DMS79 (cell line): ENCODE measurements at regions not wholly inside any gene's neighbourhood (a gene's known extent, or its start where the extent isn't known, plus 50 kb on each side); places are given as distances from the start of the nearest gene placed in this dataset.
A peak's percentile ranks its signal among the peaks of the same experiment; 100 is the strongest.

Experiments
- DNase-seq: peaks from one replicate; lab custom pipeline; 2025; lab: John Stamatoyannopoulos, UW

DNA sequence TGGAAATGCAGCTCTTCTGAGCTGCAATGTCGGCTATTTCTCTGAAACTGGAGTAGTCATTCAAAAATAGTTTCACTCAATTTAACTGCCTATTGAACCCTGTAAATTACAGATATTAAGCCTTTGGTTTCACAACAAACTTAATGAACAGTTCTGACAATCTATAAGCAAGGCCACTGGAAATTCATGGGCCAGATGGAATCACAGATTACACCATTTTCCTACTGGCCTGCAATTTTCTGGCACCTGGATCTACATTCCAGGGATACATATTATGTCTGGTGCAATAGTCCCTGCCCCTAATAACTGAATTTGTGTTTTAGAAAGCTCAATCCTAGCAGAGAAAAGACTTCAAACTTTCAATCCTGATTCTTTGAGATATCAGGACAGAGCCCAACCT, 551.7 kb downstream of the RNF144A start:
- DNase-seq, result no peak

DNA sequence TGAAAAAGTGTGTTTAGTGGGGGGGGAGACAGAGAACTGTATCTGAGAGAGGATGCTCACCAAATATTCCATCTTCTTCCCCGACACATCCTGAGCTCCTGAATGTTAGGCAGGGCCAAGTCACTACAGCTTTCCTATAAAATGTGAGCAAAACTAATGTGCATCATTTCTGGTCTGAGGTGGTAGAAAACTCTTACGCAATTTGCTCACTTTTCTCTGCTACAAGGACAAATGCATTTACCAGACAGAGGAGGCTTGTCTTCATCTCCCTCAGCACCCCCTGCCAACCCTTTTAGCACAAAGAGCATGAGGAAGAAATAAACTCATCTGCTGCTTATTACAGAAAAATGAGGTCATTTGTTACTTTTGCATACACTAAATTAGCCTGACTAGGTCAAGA, 554.0 kb downstream of the RNF144A start:
- no peak for DNase-seq

DNA sequence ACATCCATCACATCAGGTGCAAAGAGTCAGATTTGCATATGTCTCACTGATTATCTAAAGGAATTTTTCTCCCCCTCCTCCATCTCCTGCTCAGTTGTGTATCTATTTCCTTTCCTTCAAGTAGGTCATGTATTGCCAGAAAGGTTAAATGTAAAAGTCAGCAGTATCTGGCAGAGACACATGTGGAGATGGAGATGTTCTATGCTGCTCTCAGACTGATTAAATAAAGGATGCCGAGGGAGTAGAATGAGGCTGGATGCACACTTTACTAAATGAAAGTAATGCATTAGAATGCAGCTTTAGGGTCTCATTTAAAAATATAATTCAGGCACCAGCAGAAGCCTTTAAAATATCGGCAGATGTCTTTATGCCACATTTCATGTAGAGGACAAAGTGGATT, 555.3 kb downstream of the RNF144A start:
- no peak for DNase-seq

DNA sequence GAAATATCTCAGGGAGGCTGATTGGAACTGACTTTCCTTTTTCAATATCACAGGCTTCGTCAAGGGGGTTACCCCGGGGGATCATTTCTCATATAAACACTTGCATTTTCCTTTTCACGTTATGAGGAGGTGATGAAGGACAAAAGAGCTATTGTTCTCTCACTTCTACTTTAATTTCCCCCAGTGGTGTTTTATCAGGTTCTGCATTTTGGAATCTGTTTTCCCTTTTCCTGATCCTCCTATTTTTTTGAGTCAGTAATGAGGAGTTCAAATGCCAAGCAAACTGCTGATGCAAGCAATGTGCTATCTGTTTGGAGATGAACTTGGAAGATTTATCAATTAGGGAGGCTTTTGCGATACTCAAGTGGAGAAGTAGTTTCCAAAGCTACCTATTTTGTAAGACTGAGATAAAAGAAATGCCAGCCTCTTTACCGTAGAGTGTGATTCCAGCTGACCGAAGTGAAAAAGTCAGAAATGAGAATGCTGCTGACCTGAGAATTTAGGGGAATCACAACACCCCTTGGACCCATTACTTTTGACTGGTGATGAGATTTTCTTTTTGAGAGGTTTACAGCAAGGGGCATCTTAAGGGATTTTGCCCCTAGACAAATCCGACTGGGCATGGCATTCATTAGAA, 556.0 kb downstream of the RNF144A start:
- no peak for DNase-seq

DNA sequence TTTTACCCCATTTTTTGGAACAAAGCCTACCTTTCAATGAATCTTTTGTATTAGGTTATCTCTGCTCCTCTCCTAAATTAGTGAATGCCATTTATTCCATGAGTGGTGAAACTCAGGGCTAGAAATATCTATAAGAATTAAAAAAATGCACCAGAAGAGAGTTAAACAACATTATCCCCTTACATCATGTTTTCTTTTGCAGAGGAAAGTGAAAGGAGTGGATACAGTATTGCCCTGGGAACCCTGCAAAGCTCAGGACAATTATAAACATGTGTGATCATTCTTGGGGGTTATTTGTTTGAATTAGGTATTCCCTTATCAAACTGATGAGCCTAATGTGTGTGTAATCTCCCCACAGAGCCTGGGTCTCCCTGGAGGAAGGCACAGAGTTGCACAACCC, 559.2 kb downstream of the RNF144A start:
- no peak for DNase-seq

DNA sequence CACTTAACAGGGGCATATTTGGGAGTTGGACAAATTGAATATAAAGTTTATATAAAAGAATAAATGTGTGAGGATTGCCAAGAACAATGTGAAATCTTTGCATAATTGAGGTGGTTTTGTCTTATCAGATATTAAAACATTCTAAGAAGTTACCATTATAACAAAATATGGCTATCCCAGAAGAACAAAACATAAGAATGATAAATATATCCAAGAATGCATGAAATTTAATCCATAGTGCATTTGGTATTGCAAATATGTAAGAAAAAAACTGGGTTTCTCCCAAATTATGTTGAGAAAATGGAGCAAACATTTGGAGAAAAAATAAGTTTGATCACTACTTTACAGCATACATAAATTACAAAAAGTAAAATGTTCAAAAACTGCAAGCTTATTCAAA, 562.4 kb downstream of the RNF144A start:
- no peak for DNase-seq

DNA sequence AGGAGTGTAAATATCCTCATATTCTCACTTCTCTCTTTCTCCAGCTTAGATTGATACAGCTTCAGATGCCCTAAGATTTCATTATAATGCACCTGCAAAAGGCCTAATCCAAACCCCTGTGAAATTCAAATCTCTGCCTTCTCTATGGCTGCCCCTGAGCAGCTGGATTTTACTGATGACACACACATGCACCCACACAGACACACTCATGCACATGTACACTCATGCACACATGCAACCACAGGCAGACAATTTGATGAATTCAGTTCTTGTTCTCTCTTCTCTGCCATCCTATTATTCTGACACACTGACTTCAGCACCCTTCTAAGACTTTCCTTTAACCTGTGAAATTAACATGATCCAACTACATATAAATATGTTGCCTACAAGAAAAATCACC, 563.2 kb downstream of the RNF144A start:
- DNase-seq, result no peak

DNA sequence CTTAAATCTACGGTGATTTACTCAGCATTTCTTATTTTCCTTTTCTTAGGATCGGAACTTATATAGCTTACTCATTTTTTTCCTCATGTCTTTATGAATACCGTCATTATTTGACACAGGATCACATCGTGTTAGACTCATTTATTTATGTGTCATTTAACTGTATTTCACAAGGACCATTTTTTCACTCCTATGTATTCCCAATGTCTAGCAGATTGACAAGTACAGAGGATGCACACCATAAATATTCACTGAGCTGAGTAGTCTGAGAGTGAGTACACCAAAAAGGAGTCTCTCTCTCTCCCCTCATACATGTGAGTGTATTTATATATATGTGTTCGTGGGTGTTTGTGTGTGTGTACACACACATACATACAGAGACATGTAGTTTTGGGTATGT, 573.5 kb downstream of the RNF144A start:
- no peak for DNase-seq

DNA sequence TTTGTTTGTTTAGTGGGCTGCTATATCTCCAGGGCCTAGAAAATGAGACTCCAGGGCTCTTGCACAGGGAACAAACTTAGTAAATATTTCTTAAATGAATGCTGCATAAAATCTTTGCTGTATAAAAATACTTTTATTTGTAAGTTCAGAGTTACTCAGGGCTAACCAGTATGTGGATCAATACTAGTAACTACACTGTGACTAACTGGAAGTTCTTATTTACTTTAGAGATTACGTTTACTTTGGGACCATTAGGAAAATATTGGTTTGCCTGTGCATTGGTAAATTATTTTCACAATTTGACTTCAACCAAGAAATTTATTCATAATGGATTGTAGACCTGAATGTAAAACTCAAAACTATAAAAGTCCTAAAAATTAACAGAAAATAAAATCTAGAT, 575.5 kb downstream of the RNF144A start:
- DNase-seq, result no peak

DNA sequence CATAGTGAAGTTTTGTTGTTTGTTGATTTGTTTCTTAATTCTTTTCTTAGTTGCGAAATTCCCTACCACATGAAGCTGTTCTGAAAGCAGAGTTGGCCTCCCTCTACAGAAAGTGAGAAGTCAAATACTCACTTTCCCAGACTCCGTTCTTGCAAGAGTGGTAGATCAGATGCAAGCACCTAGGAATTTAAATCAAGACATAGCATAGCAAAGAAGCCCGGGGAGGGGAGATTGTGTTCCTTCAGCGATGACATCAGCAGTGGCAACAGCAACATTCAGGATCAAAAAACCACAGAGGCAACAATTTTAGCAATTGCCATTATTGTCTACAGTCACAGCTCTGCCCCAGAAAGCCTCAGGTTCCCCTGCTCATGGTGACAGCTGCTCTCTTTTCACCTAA, 580.0 kb downstream of the RNF144A start:
- no peak for DNase-seq

DNA sequence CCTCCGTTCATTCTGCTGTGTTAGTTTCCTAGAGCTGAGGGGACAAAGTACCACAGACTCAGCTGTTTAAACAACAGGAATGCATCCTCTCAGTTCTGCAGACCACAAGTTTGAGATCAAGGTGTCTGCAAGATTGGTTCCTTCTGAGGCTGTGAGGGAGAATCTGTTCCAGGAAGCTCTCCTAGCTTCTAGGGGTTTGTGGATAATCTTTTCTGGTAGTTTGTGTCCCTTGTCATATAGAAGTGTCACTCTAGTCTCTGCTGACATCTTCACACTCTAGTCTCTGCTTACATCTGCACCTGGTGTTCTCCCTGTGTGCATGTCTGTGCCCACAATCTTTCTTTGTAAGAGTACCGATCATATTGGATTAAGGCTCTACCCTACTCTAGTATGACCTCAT, 581.8 kb downstream of the RNF144A start:
- no peak for DNase-seq

DNA sequence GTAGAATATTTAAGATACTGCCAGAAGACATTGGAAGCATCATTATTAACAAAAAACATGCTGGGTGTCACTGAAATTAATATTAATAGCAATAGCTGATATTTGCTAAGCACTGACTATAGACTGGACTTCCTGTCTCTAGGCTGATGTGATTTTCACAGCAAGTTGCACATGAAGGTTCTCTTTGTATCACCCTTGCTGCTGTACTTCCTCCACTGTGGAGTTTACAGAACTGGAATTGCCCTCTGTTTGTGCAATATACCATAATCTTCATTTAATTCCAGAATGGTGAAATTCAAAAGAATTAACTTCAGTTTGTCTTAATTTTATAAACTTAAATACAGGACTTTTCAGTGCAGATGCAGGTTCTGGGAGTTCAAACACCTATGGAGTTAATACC, 585.1 kb downstream of the RNF144A start:
- no peak for DNase-seq

DNA sequence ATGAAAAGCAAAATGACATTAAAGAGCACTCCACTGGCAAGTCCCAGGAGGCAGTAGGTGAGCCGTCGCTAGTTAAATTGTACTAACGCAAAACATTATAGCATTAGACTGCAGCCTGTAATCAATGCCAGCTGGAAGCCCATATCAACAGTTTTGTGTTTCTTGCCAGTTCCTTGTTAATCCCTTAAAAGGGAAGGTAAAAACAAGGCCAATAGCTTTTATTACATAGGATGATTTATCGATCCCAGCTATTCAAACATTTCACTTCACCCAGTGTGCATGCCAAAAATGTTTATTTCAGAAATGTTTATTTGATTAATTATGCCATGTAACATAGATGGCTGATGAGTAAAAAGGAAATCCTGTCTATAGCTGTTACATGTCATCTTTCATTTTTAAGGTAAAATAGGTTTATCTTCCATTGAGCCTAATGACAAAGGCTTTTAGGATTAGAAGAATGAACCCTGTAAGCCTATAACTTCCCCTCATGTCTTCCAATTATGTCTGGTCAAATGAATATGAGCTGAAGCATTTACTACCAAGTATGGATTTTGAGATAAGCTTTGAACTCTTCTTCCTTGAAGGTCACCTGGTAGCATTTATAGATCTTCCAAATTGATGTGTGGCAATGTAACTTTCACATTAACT, 591.2 kb downstream of the RNF144A start:
- peak; percentile 31 for DNase-seq

DNA sequence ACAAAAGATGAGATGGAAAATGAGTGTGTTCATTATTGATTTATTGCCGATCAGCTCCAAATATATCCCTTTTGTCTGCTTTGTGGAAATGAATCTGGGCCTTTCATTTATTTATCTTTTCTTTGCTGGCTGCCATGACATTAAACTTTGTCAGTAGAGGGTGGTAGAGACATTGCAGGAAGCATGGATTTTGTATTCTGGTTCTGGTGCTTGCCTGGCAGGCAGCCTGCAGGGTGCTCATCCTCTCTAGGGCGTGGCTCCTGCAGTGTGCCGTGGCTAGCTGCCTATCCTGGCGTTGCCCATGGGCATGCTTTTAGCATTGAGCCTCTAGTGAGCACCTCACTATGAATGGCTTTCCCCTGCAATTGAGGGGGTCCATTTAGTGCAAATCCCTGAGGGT, 593.1 kb downstream of the RNF144A start:
- DNase-seq, result no peak

DNA sequence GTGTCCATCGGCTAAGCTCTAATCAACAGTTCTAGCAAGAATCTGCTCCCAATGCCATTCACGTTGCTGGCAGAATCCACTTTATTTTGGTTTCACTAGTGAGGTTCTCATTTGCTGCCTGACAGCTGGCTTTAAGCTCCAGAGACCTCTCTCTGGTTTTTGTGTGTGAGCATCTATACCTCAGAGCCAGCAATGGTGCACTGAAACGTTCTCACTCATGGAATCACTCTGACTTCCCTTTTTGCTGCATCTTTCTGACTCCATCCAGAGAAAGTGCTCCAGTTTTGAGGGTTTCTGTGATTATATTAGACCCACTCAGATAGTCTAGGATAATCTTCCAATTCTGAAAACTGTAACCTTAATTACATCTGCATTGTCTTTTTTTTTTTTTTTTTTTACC, 596.6 kb downstream of the RNF144A start:
- DNase-seq, result no peak

DNA sequence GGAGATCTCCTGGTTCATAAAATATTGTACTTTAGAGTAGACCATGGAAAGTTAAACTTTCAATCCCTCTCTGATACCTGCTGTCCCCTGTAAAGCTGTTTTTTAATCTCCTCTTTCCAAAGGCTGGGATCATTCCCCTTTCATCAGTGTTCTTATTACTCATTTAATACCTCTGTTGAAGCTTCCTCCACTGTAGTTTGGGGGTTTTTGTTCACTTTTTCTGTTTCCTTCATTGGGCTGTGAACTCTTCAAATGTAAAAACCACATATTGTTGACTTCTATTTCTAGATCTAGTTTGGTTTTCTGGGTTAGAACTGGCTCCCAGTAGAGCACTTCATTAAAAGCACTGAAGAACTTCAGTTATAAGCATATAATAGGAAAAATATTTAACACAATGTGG, 598.1 kb downstream of the RNF144A start:
- DNase-seq, result no peak

DNA sequence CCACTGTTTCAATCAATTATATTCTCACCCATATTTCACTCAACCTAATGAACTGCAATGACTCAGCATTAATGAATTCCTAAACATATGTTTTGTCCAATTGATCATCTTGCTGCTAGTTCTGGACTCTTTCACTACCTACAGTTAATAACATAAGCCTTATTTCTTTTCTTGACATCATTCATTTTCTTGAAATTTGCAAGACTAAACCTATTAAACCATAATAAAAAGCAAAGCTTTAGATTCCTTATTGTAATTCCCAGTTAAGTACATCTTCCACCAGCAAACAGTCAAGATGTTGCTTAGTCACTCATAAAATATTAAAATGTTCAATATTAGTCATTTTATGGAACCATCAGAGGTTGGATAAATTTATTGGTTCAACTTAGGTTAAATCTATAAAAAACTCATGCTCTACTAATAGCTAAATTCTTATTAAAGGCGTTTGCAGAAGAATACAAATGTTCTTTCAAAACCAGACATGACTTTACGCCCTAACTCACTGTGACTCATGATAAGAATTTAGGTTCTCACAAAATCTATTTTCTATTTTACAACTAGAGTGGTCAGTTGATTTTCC, 599.4 kb downstream of the RNF144A start:
- DNase-seq, result no peak

DNA sequence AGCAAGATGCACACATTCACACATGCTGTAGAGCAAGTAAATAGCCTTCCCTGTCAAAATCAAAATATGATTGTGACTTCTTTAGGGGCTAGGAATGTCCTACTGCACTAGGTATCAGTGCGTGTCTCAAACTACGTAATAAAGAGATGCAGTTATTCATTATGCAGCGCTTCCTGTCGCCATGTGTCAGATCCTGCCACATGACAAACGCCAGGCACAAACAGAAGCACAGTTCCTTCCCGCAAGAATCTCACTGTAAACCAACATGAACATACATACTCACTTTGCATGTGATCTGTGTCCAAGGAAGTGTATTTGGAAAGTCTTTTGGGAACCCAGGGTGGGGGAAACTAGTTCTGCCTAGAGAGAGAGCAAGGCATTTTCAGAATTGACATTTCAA, 599.9 kb downstream of the RNF144A start:
- DNase-seq, result no peak

DNA sequence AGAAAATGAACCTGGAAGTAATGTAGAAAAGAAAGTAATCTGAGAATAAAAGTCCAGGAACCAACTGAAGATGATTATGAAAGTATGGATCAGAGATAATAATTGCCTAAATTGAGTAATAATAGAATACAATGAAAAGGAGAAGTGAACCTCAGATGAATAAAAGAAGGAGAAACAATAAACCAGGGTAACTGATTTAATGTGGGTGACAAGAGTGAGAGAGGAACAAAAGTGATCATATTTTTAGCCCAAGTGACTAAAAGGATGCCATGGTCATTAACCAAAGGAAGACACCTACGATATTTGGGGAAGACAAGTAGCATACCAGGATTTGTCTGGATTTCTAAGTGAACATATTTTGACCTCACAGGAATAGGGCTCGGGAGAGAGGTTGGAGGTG, 600.6 kb downstream of the RNF144A start:
- no peak for DNase-seq

DNA sequence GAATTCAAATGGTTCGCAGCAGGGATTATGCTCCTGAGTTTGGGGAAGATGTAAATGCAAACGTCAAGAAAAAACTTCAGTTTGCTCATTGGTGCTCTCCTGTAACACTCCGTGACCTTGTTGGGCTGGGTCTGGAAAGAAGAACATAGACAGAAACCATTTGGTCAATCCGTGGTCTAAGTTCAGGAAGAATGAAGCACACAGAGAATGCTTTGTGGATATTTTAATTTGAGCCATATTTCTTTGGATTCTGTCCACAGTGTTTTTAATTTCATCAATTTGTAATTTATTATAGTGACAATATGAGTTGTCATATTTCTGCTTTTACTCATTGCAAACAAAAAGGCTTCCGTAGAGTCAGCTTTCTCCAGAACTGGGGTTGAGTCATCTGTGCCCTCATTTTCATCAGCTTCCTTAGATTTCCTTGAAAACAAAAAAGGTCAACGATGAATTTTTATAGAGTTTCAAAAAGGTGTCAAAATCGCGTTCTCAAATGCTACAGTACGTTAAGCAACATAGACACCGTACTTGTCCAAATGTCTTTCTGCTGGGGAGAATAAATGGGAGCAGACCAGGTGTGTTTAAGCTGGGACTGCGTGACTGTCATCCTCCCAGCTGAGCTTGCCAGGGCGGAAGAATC, 606.4 kb downstream of the RNF144A start:
- DNase-seq, result no peak

DNA sequence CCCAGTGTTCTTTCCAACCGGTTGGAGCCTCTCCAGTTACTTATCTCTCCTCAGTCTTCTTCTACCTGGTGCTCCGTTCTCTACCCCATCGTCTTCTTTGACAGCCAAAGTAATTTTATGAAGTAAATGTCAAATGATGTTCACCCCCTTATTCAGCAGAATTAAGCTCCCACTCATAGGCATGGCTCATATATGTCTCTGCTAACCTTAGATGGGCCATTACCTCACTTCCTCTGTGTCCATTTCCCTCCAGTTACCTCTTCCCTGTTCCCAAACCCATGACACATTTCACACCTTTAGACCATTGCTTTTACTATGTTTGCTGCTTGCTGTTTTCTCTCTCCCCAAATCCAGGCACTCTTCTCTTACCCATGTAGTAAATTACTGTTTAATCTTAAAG, 607.0 kb downstream of the RNF144A start:
- DNase-seq, result no peak

DNA sequence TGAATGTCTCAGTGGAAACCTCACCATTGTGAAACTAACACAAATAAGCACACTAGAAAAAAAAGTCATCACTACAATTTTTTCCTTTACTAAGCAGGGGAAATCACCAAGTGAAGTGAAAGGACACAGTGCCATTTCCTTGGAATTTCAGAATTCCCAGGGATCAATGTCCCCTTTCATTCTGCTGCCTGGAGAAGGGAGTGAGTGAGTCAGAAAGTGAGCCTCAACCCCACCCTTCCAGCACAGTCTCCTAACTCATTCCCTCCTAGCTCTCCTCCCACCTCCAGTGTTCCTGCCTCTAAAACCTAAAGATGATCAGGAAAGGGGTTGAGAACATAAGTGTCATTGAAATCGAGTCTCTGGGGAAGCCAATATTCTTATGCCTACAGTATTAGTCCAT, 608.5 kb downstream of the RNF144A start:
- DNase-seq, result no peak

DNA sequence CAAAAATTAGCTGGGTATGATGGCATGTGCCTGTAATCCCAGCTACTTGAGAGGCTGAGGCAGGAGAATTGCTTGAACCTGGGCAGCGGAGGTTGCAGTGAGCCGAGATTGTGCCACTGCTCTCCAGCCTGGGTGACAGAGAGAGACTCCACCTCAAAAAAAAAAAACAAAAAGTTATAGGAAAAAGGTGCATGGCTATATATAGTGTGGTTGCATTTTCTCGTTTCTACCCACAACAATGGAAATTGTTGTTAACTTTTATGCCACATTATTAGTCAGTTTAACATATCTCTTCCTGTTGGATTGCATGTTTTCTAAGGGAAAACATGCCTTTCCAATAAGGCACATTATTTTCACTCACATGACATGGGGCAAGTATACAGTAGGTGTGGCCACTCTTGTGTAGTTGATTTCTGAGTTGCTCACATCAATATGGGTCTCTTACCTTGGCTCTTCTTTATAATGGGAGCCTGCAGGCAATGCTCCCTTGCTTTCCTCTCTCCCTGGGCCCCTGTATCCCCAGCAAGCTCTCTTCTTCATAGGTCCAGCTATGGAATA, 610.0 kb downstream of the RNF144A start:
- DNase-seq, result no peak
